ENCODE measurements at regions not wholly inside any gene's neighbourhood (a gene's known extent, or its start where the extent isn't known, plus 50 kb on each side); places are given as distances from the start of the nearest gene placed in this dataset.

GRCh38 chr13:109979228-109979627 lies 192.8 kb upstream of the IRS2 start:
- TF ChIP-seq CTCF (IDR thresholded peaks at IDR 0.05; ENCODE audit: low read depth, low read length) = no peak
- DNase-seq (ENCODE audit: extremely low read depth, low read depth) = no peak

GRCh38 chr13:109977212-109977968 lies 191.0 kb upstream of the IRS2 start:
- no peak for TF ChIP-seq CTCF (IDR thresholded peaks at IDR 0.05; ENCODE audit: low read depth, low read length)
- no peak for DNase-seq (ENCODE audit: extremely low read depth, low read depth)

- no peak for DNase-seq (ENCODE audit: extremely low read depth, low read depth)
- no peak for TF ChIP-seq CTCF (IDR thresholded peaks at IDR 0.05; ENCODE audit: low read depth, low read length)
Measured at GRCh38 chr13:109976206-109976997, 190.0 kb upstream of the IRS2 start.

- DNase-seq (ENCODE audit: extremely low read depth, low read depth) = no peak
- no peak for TF ChIP-seq CTCF (IDR thresholded peaks at IDR 0.05; ENCODE audit: low read depth, low read length)
Measured at GRCh38 chr13:109974354-109974753, 188.0 kb upstream of the IRS2 start.

- no peak for DNase-seq (ENCODE audit: extremely low read depth, low read depth)
- TF ChIP-seq CTCF (IDR thresholded peaks at IDR 0.05; ENCODE audit: low read depth, low read length) = no peak
Measured at GRCh38 chr13:109973279-109973678, 186.9 kb upstream of the IRS2 start.

- TF ChIP-seq CTCF (IDR thresholded peaks at IDR 0.05; ENCODE audit: low read depth, low read length) = no peak
- no peak for DNase-seq (ENCODE audit: extremely low read depth, low read depth)
Measured at GRCh38 chr13:109971456-109972090, 185.2 kb upstream of the IRS2 start.

- no peak for DNase-seq (ENCODE audit: extremely low read depth, low read depth)
- no peak for TF ChIP-seq CTCF (IDR thresholded peaks at IDR 0.05; ENCODE audit: low read depth, low read length)
Measured at GRCh38 chr13:109971006-109971405, 184.6 kb upstream of the IRS2 start.
